ENCODE measurements at regions not wholly inside any gene's neighbourhood (a gene's known extent, or its start where the extent isn't known, plus 50 kb on each side); places are given as distances from the start of the nearest gene placed in this dataset.

GRCh38 chr16:73711406-73712080, 585.1 kb upstream of the PSMD7 start:
- H3K27ac Mint-ChIP-seq (ENCODE audit: unreplicated experiment): no peak overlapping the region
- H3K27me3 Mint-ChIP-seq (ENCODE audit: unreplicated experiment): no peaks in the 10 kb centered on the region
- H3K4me3 Mint-ChIP-seq (ENCODE audit: unreplicated experiment): no peak overlapping the region
- no peaks in the 10 kb centered on the region for H3K36me3 Mint-ChIP-seq (ENCODE audit: low read depth, unreplicated experiment)
- DNase-seq (ENCODE audit: low spot score): no peak
- TF ChIP-seq, protein P1, sequence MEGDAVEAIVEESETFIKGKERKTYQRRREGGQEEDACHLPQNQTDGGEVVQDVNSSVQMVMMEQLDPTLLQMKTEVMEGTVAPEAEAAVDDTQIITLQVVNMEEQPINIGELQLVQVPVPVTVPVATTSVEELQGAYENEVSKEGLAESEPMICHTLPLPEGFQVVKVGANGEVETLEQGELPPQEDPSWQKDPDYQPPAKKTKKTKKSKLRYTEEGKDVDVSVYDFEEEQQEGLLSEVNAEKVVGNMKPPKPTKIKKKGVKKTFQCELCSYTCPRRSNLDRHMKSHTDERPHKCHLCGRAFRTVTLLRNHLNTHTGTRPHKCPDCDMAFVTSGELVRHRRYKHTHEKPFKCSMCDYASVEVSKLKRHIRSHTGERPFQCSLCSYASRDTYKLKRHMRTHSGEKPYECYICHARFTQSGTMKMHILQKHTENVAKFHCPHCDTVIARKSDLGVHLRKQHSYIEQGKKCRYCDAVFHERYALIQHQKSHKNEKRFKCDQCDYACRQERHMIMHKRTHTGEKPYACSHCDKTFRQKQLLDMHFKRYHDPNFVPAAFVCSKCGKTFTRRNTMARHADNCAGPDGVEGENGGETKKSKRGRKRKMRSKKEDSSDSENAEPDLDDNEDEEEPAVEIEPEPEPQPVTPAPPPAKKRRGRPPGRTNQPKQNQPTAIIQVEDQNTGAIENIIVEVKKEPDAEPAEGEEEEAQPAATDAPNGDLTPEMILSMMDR (IDR thresholded peaks at IDR 0.05; ENCODE audit: unreplicated experiment): no peak
- H3K9me3 Mint-ChIP-seq (ENCODE audit: unreplicated experiment): no peaks in the 10 kb centered on the region
- peaks cover 3% of the 10 kb centered on the region for H3K4me1 Mint-ChIP-seq (ENCODE audit: unreplicated experiment)

DNA sequence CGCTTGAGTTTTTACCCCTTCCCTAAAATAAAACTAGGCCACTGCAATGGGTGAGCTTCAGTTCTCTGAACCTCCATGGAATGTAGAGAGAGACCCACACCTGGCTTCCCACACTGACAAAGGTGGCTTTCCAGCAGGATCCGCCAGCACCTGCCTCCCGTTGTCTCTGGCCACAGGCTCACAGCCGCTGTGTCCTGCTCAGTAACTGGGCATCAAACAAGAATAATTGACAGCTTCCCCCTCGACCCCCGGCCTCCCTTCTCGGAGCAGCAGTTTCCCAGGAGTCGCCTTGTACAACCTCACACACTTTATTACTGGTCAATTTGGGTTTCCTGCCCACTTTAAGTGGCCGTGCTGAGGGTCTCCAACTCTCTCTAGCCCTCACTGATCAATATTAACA, 586.1 kb upstream of the PSMD7 start:
- Mint-ChIP-seq H3K27ac (ENCODE audit: unreplicated experiment) (no peak overlapping the region), H3K4me3 (ENCODE audit: unreplicated experiment) (no peak overlapping the region), H3K27me3 (ENCODE audit: unreplicated experiment) (no peaks in the 10 kb centered on the region), H3K4me1 (ENCODE audit: unreplicated experiment) (peaks cover 3% of the 10 kb centered on the region), H3K36me3 (ENCODE audit: low read depth, unreplicated experiment) (no peaks in the 10 kb centered on the region), H3K9me3 (ENCODE audit: unreplicated experiment) (no peaks in the 10 kb centered on the region)
- TF ChIP-seq, protein P1 (IDR thresholded peaks at IDR 0.05; ENCODE audit: unreplicated experiment): no peak
- no peak for DNase-seq (ENCODE audit: low spot score)

DNA sequence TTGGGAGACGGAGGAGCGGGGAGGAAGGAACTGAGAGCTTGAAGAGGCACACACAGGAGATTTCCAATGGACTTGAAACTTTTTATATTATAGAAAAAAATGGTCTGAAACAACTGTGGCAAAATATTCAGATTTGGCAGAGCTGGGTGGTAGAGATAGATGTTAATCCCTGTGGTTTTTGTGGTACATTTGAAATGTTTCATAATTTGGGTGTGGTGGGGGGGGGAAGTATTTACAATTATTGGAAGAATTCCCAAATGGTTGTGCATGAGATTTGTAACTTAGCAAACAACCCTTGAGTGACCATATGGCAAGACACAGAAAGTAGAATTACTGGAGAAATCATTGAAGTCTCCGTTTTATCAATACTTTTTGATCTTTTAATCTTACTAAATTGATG, 588.8 kb upstream of the PSMD7 start:
- TF ChIP-seq, protein P1 (IDR thresholded peaks at IDR 0.05; ENCODE audit: unreplicated experiment): no peak
- peaks cover 3% of the 10 kb centered on the region for H3K4me1 Mint-ChIP-seq (ENCODE audit: unreplicated experiment)
- no peak overlapping the region for H3K4me3 Mint-ChIP-seq (ENCODE audit: unreplicated experiment)
- DNase-seq (ENCODE audit: low spot score): no peak
- no peaks in the 10 kb centered on the region for H3K36me3 Mint-ChIP-seq (ENCODE audit: low read depth, unreplicated experiment)
- no peaks in the 10 kb centered on the region for H3K9me3 Mint-ChIP-seq (ENCODE audit: unreplicated experiment)
- H3K27me3 Mint-ChIP-seq (ENCODE audit: unreplicated experiment): no peaks in the 10 kb centered on the region
- H3K27ac Mint-ChIP-seq (ENCODE audit: unreplicated experiment): no peak overlapping the region

DNA sequence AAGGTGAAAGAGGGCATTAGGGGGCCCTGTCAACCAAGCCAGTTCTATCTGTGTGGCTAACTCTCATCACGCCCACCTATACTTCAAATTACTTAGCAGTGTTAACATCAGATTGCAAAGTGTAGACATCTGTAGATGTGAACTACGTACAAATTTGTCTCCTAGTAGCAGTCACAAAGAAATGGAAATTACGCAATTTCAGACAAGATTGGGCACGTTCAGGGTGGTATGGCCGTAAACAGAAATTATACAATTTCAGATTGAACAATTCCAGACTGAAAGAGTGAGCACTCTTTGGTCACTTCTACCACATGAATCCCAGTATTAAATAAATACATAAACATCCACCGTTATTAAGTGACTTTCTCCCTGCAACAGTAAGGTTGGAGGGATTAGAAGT, 592.7 kb upstream of the PSMD7 start:
- Mint-ChIP-seq H3K27ac (ENCODE audit: unreplicated experiment) (no peak overlapping the region), H3K9me3 (ENCODE audit: unreplicated experiment) (no peaks in the 10 kb centered on the region), H3K27me3 (ENCODE audit: unreplicated experiment) (no peaks in the 10 kb centered on the region), H3K36me3 (ENCODE audit: low read depth, unreplicated experiment) (no peaks in the 10 kb centered on the region), H3K4me1 (ENCODE audit: unreplicated experiment) (peaks cover 3% of the 10 kb centered on the region), H3K4me3 (ENCODE audit: unreplicated experiment) (no peak overlapping the region)
- DNase-seq (ENCODE audit: low spot score): no peak
- TF ChIP-seq, protein P1 (IDR thresholded peaks at IDR 0.05; ENCODE audit: unreplicated experiment): no peak

DNA sequence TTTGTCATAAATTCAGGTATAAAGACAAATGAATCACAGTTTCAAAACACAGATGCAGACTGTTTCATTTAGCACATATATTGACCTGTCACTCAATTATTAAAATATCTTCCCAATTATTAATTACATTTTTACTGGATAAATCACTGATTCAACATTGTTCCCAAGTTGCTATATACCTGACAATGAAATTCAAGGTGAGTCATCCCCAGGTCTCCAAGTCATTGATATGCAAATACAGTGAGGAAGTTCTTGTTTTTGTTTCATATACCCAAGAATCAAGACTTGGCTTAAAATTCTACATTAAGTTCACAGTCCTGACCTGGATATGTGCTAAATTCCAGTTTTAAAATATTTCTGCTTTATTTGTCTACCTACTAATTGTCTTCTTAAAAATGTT, 599.3 kb upstream of the PSMD7 start:
- DNase-seq (ENCODE audit: low spot score): no peak
- H3K4me3 Mint-ChIP-seq (ENCODE audit: unreplicated experiment): no peak overlapping the region
- no peaks in the 10 kb centered on the region for H3K9me3 Mint-ChIP-seq (ENCODE audit: unreplicated experiment)
- TF ChIP-seq, protein P1 (IDR thresholded peaks at IDR 0.05; ENCODE audit: unreplicated experiment): no peak
- no peaks in the 10 kb centered on the region for H3K27me3 Mint-ChIP-seq (ENCODE audit: unreplicated experiment)
- no peaks in the 10 kb centered on the region for H3K36me3 Mint-ChIP-seq (ENCODE audit: low read depth, unreplicated experiment)
- H3K27ac Mint-ChIP-seq (ENCODE audit: unreplicated experiment): no peak overlapping the region
- H3K4me1 Mint-ChIP-seq (ENCODE audit: unreplicated experiment): no peaks in the 10 kb centered on the region
